ENCODE measurements at regions not wholly inside any gene's neighbourhood (a gene's known extent, or its start where the extent isn't known, plus 50 kb on each side); places are given as distances from the start of the nearest gene placed in this dataset.
"Not testable (repeated sequence)": the region's sequence is repeated elsewhere in the genome, so short reads cannot be mapped to it uniquely, and the experiment has no call there.

- DNase-seq (ENCODE audit: low read depth), result no peak
Measured at GRCh38 chr1:184854496-184855140, 100.0 kb upstream of the EDEM3 start.

GRCh38 chr1:184854036-184854435 is 99.4 kb upstream of the EDEM3 start:
- no peak for DNase-seq (ENCODE audit: low read depth)

GRCh38 chr1:184851822-184852746 is 97.4 kb upstream of the EDEM3 start:
- DNase-seq (ENCODE audit: low read depth), result no peak

GRCh38 chr1:184843732-184844495 is 89.3 kb upstream of the EDEM3 start:
- no peak for DNase-seq (ENCODE audit: low read depth)

GRCh38 chr1:184840596-184840995 is 85.9 kb upstream of the EDEM3 start:
- no peak for DNase-seq (ENCODE audit: low read depth)

GRCh38 chr1:184838504-184838951 is 83.9 kb upstream of the EDEM3 start:
- peak; percentile 19 for DNase-seq (ENCODE audit: low read depth)

GRCh38 chr1:184836934-184837895 is 82.6 kb upstream of the EDEM3 start:
- no peak for DNase-seq (ENCODE audit: low read depth)

- no peak for DNase-seq (ENCODE audit: low read depth)
Measured at GRCh38 chr1:184836141-184836540, 81.5 kb upstream of the EDEM3 start.

- not testable (repeated sequence) for DNase-seq (ENCODE audit: low read depth)
Measured at GRCh38 chr1:184833994-184834393, 79.3 kb upstream of the EDEM3 start.

- no peak for DNase-seq (ENCODE audit: low read depth)
Measured at GRCh38 chr1:184832517-184832916, 77.9 kb upstream of the EDEM3 start.

- DNase-seq (ENCODE audit: low read depth), result not testable (repeated sequence)
Measured at GRCh38 chr1:184829496-184829895, 74.8 kb upstream of the EDEM3 start.

- no peak for DNase-seq (ENCODE audit: low read depth)
Measured at GRCh38 chr1:184828369-184828717, 73.7 kb upstream of the EDEM3 start.

GRCh38 chr1:184827600-184828368 is 73.1 kb upstream of the EDEM3 start:
- DNase-seq (ENCODE audit: low read depth), result peak; percentile 50

- no peak for DNase-seq (ENCODE audit: low read depth)
Measured at GRCh38 chr1:184826001-184826400, 71.3 kb upstream of the EDEM3 start.

- no peak for DNase-seq (ENCODE audit: low read depth)
Measured at GRCh38 chr1:184825571-184825970, 70.9 kb upstream of the EDEM3 start.

GRCh38 chr1:184824691-184825323 is 70.1 kb upstream of the EDEM3 start:
- DNase-seq (ENCODE audit: low read depth), result no peak

GRCh38 chr1:184823080-184823479 is 68.4 kb upstream of the EDEM3 start:
- DNase-seq (ENCODE audit: low read depth), result no peak

GRCh38 chr1:184822267-184822666 is 67.6 kb upstream of the EDEM3 start:
- DNase-seq (ENCODE audit: low read depth), result no peak

GRCh38 chr1:184821658-184822057 is 67.0 kb upstream of the EDEM3 start:
- DNase-seq (ENCODE audit: low read depth), result no peak

- no peak for DNase-seq (ENCODE audit: low read depth)
Measured at GRCh38 chr1:184820956-184821355, 66.3 kb upstream of the EDEM3 start.

Data from HS-27A (cell line).